ENCODE measurements at regions not wholly inside any gene's neighbourhood (a gene's known extent, or its start where the extent isn't known, plus 50 kb on each side); places are given as distances from the start of the nearest gene placed in this dataset.

DNA sequence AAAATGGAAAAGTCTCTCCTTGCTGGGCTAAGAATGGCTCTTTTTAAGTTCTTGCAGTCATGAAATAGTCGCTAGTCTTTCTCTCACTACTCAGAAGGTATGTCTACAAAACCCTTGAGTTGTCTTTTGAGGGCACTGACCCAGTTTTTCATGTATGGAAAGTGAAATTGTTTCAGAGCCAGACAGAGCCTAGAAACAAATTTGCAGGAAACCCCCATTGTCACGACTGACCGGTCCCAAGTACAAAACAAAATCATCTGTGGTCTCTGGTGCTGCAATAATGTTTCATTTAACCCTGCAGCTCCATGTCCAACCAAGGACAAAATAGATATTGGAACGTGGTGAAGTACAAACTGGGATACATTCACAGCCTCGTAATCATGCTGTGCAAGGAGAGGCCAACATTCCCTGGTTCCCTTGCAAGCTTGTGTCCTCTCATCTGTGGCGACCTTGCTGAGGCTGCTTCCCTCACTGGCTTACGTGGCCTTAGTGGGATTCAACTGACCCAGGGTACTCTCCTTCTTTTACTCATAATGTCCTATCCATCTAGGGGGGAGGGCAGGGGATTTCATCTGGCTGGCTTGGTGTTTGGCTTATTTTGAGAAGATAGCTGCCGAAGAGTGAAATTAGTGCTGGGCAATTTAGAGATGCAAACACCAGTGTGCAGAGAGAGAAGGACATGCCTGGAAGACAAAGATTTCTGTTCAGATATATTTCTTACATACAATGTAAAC, 172.5 kb downstream of the IPMK start:
- TF ChIP-seq, protein P1, sequence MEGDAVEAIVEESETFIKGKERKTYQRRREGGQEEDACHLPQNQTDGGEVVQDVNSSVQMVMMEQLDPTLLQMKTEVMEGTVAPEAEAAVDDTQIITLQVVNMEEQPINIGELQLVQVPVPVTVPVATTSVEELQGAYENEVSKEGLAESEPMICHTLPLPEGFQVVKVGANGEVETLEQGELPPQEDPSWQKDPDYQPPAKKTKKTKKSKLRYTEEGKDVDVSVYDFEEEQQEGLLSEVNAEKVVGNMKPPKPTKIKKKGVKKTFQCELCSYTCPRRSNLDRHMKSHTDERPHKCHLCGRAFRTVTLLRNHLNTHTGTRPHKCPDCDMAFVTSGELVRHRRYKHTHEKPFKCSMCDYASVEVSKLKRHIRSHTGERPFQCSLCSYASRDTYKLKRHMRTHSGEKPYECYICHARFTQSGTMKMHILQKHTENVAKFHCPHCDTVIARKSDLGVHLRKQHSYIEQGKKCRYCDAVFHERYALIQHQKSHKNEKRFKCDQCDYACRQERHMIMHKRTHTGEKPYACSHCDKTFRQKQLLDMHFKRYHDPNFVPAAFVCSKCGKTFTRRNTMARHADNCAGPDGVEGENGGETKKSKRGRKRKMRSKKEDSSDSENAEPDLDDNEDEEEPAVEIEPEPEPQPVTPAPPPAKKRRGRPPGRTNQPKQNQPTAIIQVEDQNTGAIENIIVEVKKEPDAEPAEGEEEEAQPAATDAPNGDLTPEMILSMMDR (IDR thresholded peaks at IDR 0.05), result no peak
- TF ChIP-seq POLR2A (IDR thresholded peaks at IDR 0.05), result no peak
